Neural crest cell (in vitro differentiated cells): ENCODE measurements at regions not wholly inside any gene's neighbourhood (a gene's known extent, or its start where the extent isn't known, plus 50 kb on each side); places are given as distances from the start of the nearest gene placed in this dataset.
A peak's percentile ranks its signal among the peaks of the same experiment; 100 is the strongest.

Experiments
- DNase-seq: peaks from one replicate; pipeline ENCODE4 v3.0.0; 2021; ENCODE audit warnings: low read depth, mixed read lengths, low spot score
- H3K27ac Mint-ChIP-seq: one replicate; pipeline ENCODE4 v1.8.0; 2021; ENCODE audit warnings: mild to moderate bottlenecking, mixed read lengths; ENCODE audit not compliant: unreplicated experiment
- H3K27me3 Mint-ChIP-seq: 2 replicates; pipeline ENCODE4 v1.8.0; 2021; ENCODE audit warnings: low read depth, mild to moderate bottlenecking, mixed read lengths
- H3K36me3 Mint-ChIP-seq: 2 replicates; pipeline ENCODE4 v1.8.0; 2021; ENCODE audit warnings: low read depth, mild to moderate bottlenecking, mixed read lengths
- H3K4me1 Mint-ChIP-seq: 2 replicates; pipeline ENCODE4 v1.8.0; 2021; ENCODE audit warnings: mixed read lengths
- H3K4me3 Mint-ChIP-seq: one replicate; pipeline ENCODE4 v1.8.0; 2021; ENCODE audit warnings: mild to moderate bottlenecking, mixed read lengths
- H3K9me3 Mint-ChIP-seq: 2 replicates; pipeline ENCODE4 v1.8.0; 2021; ENCODE audit warnings: mixed read lengths
- TF ChIP-seq, protein P1 (sequence below): fragments of 200-600 bp; sonication (generic); conservative IDR thresholded peaks from 2 replicates; pipeline ENCODE4 v1.5.0; 2021; ENCODE audit warnings: antibody characterized with exemption, mild to moderate bottlenecking

DNA sequence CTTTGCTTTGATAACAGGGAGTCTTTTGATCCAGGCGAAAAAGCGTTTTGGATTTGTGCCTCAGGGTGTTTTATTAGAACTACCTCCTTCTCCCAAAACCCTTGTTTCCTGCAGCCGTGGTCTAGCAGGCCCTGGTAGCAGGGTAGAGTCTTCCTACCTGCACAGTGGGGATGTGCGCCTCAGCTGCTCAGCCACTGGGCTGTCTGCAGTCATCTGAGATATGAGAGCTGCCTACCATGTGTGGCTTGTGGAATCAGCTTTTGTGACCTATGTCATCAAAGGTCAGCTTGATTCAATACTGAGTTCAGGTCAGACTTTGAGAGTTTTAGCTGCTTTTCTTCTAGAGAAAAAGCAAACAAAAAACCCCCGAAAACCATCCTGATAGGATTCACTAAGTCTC is 279.5 kb downstream of the CLIC5 start:
- H3K27ac Mint-ChIP-seq, result peak overlapping the region; percentile 45
- no peak overlapping the region for H3K4me3 Mint-ChIP-seq
- peaks cover 7% of the 10 kb centered on the region for H3K27me3 Mint-ChIP-seq
- no peaks in the 10 kb centered on the region for H3K9me3 Mint-ChIP-seq
- no peak for DNase-seq
- H3K36me3 Mint-ChIP-seq, result no peaks in the 10 kb centered on the region
- no peaks in the 10 kb centered on the region for H3K4me1 Mint-ChIP-seq
- TF ChIP-seq, protein P1, sequence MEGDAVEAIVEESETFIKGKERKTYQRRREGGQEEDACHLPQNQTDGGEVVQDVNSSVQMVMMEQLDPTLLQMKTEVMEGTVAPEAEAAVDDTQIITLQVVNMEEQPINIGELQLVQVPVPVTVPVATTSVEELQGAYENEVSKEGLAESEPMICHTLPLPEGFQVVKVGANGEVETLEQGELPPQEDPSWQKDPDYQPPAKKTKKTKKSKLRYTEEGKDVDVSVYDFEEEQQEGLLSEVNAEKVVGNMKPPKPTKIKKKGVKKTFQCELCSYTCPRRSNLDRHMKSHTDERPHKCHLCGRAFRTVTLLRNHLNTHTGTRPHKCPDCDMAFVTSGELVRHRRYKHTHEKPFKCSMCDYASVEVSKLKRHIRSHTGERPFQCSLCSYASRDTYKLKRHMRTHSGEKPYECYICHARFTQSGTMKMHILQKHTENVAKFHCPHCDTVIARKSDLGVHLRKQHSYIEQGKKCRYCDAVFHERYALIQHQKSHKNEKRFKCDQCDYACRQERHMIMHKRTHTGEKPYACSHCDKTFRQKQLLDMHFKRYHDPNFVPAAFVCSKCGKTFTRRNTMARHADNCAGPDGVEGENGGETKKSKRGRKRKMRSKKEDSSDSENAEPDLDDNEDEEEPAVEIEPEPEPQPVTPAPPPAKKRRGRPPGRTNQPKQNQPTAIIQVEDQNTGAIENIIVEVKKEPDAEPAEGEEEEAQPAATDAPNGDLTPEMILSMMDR, result no peak

DNA sequence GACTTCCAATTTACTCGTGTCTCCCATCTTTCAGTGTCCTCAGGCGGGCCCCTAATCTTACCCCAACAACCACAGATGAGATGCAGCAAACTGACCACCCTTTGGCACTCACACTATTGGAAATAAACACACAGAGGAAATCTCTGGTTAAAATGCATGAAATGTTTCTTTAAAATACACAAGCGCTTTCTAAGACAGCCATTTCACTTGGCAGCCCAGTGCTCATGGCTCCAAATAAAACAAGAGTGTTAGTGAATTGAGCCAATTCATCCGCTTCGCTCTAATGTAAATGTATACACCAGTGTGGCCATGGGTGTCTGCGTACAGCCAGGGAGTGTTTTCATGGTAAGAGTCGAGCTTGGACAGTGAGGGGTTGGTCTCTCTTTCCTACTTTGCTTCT is 282.9 kb downstream of the CLIC5 start:
- Mint-ChIP-seq H3K27me3 (peaks cover 7% of the 10 kb centered on the region), H3K4me3 (no peak overlapping the region), H3K4me1 (no peaks in the 10 kb centered on the region), H3K9me3 (no peaks in the 10 kb centered on the region), H3K36me3 (no peaks in the 10 kb centered on the region), H3K27ac (no peak overlapping the region)
- TF ChIP-seq, protein P1, result no peak
- no peak for DNase-seq

DNA sequence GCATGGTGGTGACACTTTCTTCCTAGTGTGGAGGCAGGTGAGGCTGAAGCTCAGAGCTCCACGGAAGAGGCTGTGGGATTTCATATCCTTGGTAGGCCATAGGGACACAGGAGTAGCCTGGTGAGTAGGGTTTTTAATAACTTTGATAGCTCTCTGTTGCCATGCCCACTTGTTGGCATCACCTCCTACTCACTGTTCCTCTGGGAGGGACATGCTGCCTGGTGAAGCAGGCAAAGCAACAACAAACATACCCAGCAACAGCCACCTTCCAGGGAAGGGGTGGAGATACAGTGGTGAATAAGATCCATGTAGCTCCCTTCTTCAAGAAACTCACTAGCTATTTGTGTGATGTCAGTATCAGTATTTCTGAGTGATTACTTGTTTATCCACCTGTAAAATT is 285.4 kb downstream of the CLIC5 start:
- no peak overlapping the region for H3K27ac Mint-ChIP-seq
- H3K4me3 Mint-ChIP-seq, result no peak overlapping the region
- H3K27me3 Mint-ChIP-seq, result peaks cover 7% of the 10 kb centered on the region
- TF ChIP-seq, protein P1, result no peak
- no peaks in the 10 kb centered on the region for H3K4me1 Mint-ChIP-seq
- no peaks in the 10 kb centered on the region for H3K9me3 Mint-ChIP-seq
- H3K36me3 Mint-ChIP-seq, result no peaks in the 10 kb centered on the region
- DNase-seq, result no peak

DNA sequence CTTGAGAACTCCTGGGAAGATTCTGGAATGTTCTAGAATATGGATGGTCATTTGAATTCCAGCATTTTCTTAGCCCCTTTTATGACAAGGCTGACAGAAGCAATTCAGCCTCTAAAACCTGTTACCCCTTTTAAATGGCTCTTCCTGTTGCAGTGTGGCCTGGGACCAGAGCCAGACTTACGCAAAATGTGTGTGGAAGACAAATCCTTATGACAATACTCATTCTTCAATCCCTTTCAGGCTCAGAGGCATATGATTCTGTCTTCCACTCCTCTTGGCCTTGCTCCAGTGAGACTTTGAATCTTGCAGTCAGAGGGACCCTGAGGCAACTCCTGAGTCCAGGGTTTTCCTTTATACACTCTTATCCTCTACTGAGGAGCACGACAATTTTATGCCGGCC is 287.0 kb downstream of the CLIC5 start:
- no peaks in the 10 kb centered on the region for H3K36me3 Mint-ChIP-seq
- no peak overlapping the region for H3K27ac Mint-ChIP-seq
- H3K9me3 Mint-ChIP-seq, result no peaks in the 10 kb centered on the region
- peaks cover under 1% of the 10 kb centered on the region for H3K27me3 Mint-ChIP-seq
- no peaks in the 10 kb centered on the region for H3K4me1 Mint-ChIP-seq
- H3K4me3 Mint-ChIP-seq, result no peak overlapping the region
- DNase-seq, result no peak
- TF ChIP-seq, protein P1, result no peak

DNA sequence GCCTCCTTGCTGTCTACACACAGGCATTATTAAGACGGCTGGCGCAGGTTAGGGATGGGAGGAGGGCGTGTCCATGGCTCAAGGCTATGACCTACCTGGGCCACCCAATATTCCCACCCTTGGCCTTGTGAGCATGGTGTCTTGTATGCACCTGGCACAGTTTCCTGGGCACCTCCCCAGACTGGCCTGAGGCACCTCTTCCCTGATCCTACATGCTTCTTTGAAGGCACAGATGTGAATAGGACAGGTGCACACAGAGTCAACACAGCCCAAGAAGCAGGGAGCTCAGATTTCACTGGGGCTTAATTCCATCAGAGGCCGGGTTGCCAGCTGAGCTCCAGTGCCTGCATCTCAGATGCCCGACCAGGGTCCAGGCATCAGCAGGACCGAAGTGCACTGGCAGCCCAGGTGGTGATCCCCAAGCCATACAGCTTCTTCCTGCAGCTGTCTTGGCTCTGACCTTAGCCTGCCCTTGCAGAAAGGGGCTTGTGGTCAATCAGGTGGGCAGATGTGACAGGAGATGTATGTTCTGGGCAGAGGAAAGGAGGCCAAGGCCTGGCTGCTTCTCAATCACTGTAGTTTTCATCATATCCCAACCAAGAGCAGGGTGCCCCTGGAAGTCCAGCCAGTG is 287.7 kb downstream of the CLIC5 start:
- TF ChIP-seq, protein P1, result no peak
- Mint-ChIP-seq H3K27ac (no peak overlapping the region), H3K9me3 (no peaks in the 10 kb centered on the region), H3K36me3 (no peaks in the 10 kb centered on the region), H3K4me3 (no peak overlapping the region), H3K4me1 (no peaks in the 10 kb centered on the region), H3K27me3 (no peaks in the 10 kb centered on the region)
- no peak for DNase-seq
